ENCODE measurements at regions not wholly inside any gene's neighbourhood (a gene's known extent, or its start where the extent isn't known, plus 50 kb on each side); places are given as distances from the start of the nearest gene placed in this dataset.

DNA sequence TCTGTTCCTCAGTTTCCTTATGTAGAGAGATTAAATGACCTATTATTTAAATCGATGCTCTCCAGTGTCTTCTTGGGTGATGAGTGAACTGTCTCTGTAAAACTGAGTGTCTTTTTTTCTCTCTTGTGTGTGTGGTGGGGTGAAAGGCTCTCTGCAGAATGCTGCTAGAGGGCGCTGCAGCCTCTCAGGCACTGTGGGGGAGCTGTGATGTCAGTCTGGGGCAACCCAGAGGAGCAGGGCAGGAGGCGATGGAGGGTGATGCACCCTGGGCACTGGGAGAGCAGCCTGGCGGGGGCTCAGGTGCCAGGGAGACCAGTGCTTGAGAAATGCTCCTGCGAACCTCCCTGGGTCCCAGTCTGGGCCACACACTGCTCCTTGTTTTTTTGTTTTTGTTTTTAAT is 110.1 kb upstream of the POM121L12 start:
- intact Hi-C loops (cut with DNase I) = no loop called here
- TF ChIP-seq POLR2A (IDR thresholded peaks at IDR 0.05) (no peak), CTCF (IDR thresholded peaks at IDR 0.05) (no peak)
- Histone ChIP-seq H3K27ac (no peak overlapping the region), H3K36me3 (no peaks in the 10 kb centered on the region), H3K4me3 (replicated peaks in 1 of 3) (no peak overlapping the region), H3K27me3 (no peaks in the 10 kb centered on the region), H3K9me3 (no peaks in the 10 kb centered on the region), H3K4me1 (no peaks in the 10 kb centered on the region)
- WGBS, 2 donors = 90 to 93% methylated on average over 5 of the region's 5 CpGs
- no peak for DNase-seq

- TF ChIP-seq CTCF (IDR thresholded peaks at IDR 0.05) (no peak), POLR2A (IDR thresholded peaks at IDR 0.05) (no peak)
- 35 to 47% methylated on average over 3 of the region's 3 CpGs for WGBS, 2 donors
- intact Hi-C loops (cut with DNase I) = no loop called here
- no peak overlapping the region for H3K4me3 ChIP-seq (replicated peaks in 1 of 3)
- no peaks in the 10 kb centered on the region for H3K36me3 ChIP-seq
- H3K27ac ChIP-seq = no peak overlapping the region
- no peaks in the 10 kb centered on the region for H3K9me3 ChIP-seq
- H3K4me1 ChIP-seq = no peaks in the 10 kb centered on the region
- DNase-seq = no peak
- H3K27me3 ChIP-seq = no peaks in the 10 kb centered on the region
Observed at GRCh38 chr7:52920977-52921376, 114.5 kb upstream of the POM121L12 start.

DNA sequence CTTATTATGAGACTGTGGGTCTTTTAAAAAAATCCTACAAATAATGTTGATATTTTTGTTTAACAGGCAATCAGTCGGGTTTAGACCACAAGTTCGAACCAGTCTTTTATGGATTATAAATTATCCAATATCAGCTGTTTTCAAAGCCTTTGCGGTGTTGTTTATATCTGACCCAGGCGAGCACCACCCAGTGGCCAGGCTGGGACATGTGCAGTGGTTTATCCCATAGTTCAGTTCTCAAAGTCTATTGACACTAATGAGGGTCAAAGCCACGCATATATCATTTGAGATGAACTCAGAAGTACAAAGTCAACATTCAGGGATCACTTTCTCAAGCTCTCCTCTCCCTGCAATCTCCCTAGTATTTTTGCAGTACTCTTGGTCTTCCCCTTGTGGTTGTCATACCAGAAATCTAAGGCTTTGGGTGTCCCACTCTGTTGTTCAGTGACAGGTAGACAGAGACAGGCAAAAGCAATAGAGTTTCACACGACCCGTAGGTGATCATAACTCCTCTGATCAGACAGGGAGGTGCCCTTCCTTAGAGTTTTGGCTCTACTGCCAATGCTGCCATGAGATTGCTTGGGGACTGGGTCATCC is 117.4 kb upstream of the POM121L12 start:
- Histone ChIP-seq H3K27ac (no peak overlapping the region), H3K4me3 (replicated peaks in 1 of 3) (no peak overlapping the region), H3K36me3 (no peaks in the 10 kb centered on the region), H3K9me3 (no peaks in the 10 kb centered on the region), H3K27me3 (no peaks in the 10 kb centered on the region), H3K4me1 (no peaks in the 10 kb centered on the region)
- DNase-seq = no peak
- no peak for TF ChIP-seq POLR2A (IDR thresholded peaks at IDR 0.05)
- TF ChIP-seq CTCF (IDR thresholded peaks at IDR 0.05) = no peak
- 74 to 80% methylated on average over 7 of the region's 7 CpGs for WGBS, 2 donors
- intact Hi-C loops (cut with DNase I) = no loop called here

- intact Hi-C loops (cut with DNase I) = no loop called here
- TF ChIP-seq POLR2A (IDR thresholded peaks at IDR 0.05) (no peak), CTCF (IDR thresholded peaks at IDR 0.05) (no peak)
- Histone ChIP-seq H3K27me3 (no peaks in the 10 kb centered on the region), H3K27ac (no peak overlapping the region), H3K4me1 (no peaks in the 10 kb centered on the region), H3K9me3 (no peaks in the 10 kb centered on the region), H3K4me3 (replicated peaks in 1 of 3) (no peak overlapping the region), H3K36me3 (no peaks in the 10 kb centered on the region)
- no peak for DNase-seq
- 88 to 90% methylated on average over 10 of the region's 10 CpGs for WGBS, 2 donors
Observed at GRCh38 chr7:52911795-52912194, 123.6 kb upstream of the POM121L12 start.

DNA sequence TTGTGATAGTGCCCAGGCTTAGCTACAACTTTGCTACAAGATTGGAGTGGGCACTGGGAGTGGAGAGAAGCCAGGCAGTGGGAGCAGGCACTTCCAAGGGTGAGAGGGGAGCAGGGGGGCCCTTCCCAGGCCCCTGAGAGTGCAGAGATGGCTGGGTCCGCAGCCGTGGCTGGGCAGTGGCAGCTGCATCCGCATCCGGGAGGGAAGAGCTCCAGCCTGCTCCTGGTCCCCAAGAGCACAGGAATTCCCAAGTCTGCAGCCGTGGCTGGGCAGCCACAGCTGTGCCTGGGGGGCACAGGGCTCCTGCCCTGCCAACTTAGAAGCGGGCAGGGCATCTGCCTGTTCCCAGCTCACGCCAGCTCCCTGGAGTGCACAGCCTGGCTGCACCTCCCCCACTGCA is 124.1 kb upstream of the POM121L12 start:
- H3K27me3 ChIP-seq = no peaks in the 10 kb centered on the region
- no peaks in the 10 kb centered on the region for H3K36me3 ChIP-seq
- no peak for DNase-seq
- H3K4me3 ChIP-seq (replicated peaks in 1 of 3) = no peak overlapping the region
- 89 to 90% methylated on average over 3 to 7 of the region's 7 CpGs for WGBS, 2 donors
- no peaks in the 10 kb centered on the region for H3K9me3 ChIP-seq
- no peaks in the 10 kb centered on the region for H3K4me1 ChIP-seq
- intact Hi-C loops (cut with DNase I) = no loop called here
- H3K27ac ChIP-seq = no peak overlapping the region
- no peak for TF ChIP-seq CTCF (IDR thresholded peaks at IDR 0.05)

All from thyroid gland (tissue), 4 donors.